IMR-90 (cell line): ENCODE measurements at regions not wholly inside any gene's neighbourhood (a gene's known extent, or its start where the extent isn't known, plus 50 kb on each side); places are given as distances from the start of the nearest gene placed in this dataset.

Experiments used
- ATAC-seq: fragments of 200-7000 bp; cut with Tn5 transposase; 2 replicates; pipeline ENCODE4 v1.9.1; 2020; ENCODE audit warnings: low read depth, mild to moderate bottlenecking, moderate library complexity
- BruUV-seq: library from RNA; stranded (reverse); fragments of 400-500 nt; replicated peaks from 2 replicates; lab custom pipeline; 2021; lab: Mats Ljungman, UMichigan
- CTCF ChIA-PET: fragments of 300-600 bp; formaldehyde crosslinking; extraction: SDS; loops from one replicate; lab custom pipeline; 2021; ENCODE audit warnings: antibody characterized with exemption; lab: Yijun Ruan, JAX
- POLR2A ChIA-PET: fragments of 300-600 bp; sonication (Branson Sonifier 250); formaldehyde crosslinking; loops from one replicate; lab custom pipeline; 2022; ENCODE audit warnings: antibody characterized with exemption; ENCODE audit not compliant: unreplicated experiment; lab: Charles Lee
- DNase-seq: peaks from one replicate; pipeline ENCODE4 v3.0.0; 2013
- H2AFZ ChIP-seq: replicated peaks from 2 replicates; pipeline ENCODE3; 2013; ENCODE audit warnings: low read length, mild to moderate bottlenecking; ENCODE audit not compliant: poor library complexity
- H2AK5ac ChIP-seq: 2 replicates; pipeline ENCODE4 v1.6.1; 2013; ENCODE audit warnings: low read depth, low read length, inconsistent platforms
- H2AK9ac ChIP-seq: replicated peaks from 2 replicates; pipeline ENCODE3; 2013; ENCODE audit warnings: mild to moderate bottlenecking, low read depth, low read length, moderate library complexity; ENCODE audit not compliant: poor library complexity
- H2BK120ac ChIP-seq: 2 replicates; pipeline ENCODE4 v1.6.1; 2013; ENCODE audit warnings: low read depth, low read length, inconsistent platforms
- H2BK15ac ChIP-seq: 3 replicates; pipeline ENCODE4 v1.6.1; 2013; ENCODE audit warnings: low read depth, low read length, inconsistent platforms
- H2BK20ac ChIP-seq: 2 replicates; pipeline ENCODE4 v1.6.1; 2013; ENCODE audit warnings: low read depth, mild to moderate bottlenecking, inconsistent platforms, low read length, moderate library complexity
- H2BK5ac ChIP-seq: 2 replicates; pipeline ENCODE4 v1.6.1; 2013; ENCODE audit warnings: mild to moderate bottlenecking, low read depth, low read length, inconsistent platforms; ENCODE audit not compliant: poor library complexity, severe bottlenecking
- H3K14ac ChIP-seq: replicated peaks from 2 replicates; pipeline ENCODE4 v1.6.1; 2013; ENCODE audit warnings: low read depth, low read length, inconsistent platforms
- H3K18ac ChIP-seq: 2 replicates; pipeline ENCODE4 v1.6.1; 2013; ENCODE audit warnings: low read depth, low read length, control low read depth
- H3K23ac ChIP-seq: 2 replicates; pipeline ENCODE4 v1.6.1; 2013; ENCODE audit warnings: low read depth, low read length, inconsistent platforms
- H3K27ac ChIP-seq: 2 replicates; pipeline ENCODE4 v1.5.1; 2013; ENCODE audit warnings: mild to moderate bottlenecking, control low read depth, low read length; ENCODE audit not compliant: insufficient read depth
- H3K27me3 ChIP-seq: 2 replicates; pipeline ENCODE4 v1.6.1; 2013; ENCODE audit warnings: low read length; ENCODE audit not compliant: control insufficient read depth, insufficient read depth
- H3K36me3 ChIP-seq: 2 replicates; pipeline ENCODE4 v1.6.1; 2013; ENCODE audit warnings: low read length, mixed read lengths; ENCODE audit not compliant: control insufficient read depth, insufficient read depth
- H3K4ac ChIP-seq: 2 replicates; pipeline ENCODE4 v1.6.1; 2013; ENCODE audit warnings: low read depth, low read length, inconsistent platforms
- H3K4me1 ChIP-seq: 2 replicates; pipeline ENCODE4 v1.6.1; 2013; ENCODE audit warnings: low read length, mixed read lengths; ENCODE audit not compliant: control insufficient read depth, insufficient read depth
- H3K4me2 ChIP-seq: 2 replicates; pipeline ENCODE4 v1.6.1; 2013; ENCODE audit warnings: low read depth, mild to moderate bottlenecking, control low read depth, low read length, moderate library complexity
- H3K4me3 ChIP-seq: 2 replicates; pipeline ENCODE4 v1.5.1; 2013; ENCODE audit warnings: low read depth, mild to moderate bottlenecking, control low read depth, low read length, moderate library complexity; ENCODE audit not compliant: insufficient read depth
- H3K56ac ChIP-seq: 2 replicates; pipeline ENCODE4 v1.6.1; 2013; ENCODE audit warnings: low read length, inconsistent platforms; ENCODE audit not compliant: insufficient read depth; ENCODE audit errors: extremely low read depth
- H3K79me1 ChIP-seq, 2 experiments: 2 replicates each; pipeline ENCODE4 v1.6.1; 2013; ENCODE audit warnings: low read length in 2 of 2, inconsistent platforms in 1 of 2, low read depth in 1 of 2
- H3K9ac ChIP-seq: 2 replicates; pipeline ENCODE4 v1.6.1; 2013; ENCODE audit warnings: low read depth, low read length, control low read depth
- H3K9me1 ChIP-seq: 2 replicates; pipeline ENCODE4 v1.6.1; 2013; ENCODE audit warnings: low read length, inconsistent platforms; ENCODE audit not compliant: insufficient read depth
- H3K9me3 ChIP-seq: 2 replicates; pipeline ENCODE4 v1.6.1; 2013; ENCODE audit warnings: low read length; ENCODE audit not compliant: control insufficient read depth, insufficient read depth
- H4K20me1 ChIP-seq: 2 replicates; pipeline ENCODE4 v1.6.1; 2013; ENCODE audit warnings: low read length, inconsistent platforms; ENCODE audit not compliant: insufficient read depth
- H4K5ac ChIP-seq: 2 replicates; pipeline ENCODE4 v1.6.1; 2013; ENCODE audit warnings: mild to moderate bottlenecking, low read depth, low read length, control low read depth
- H4K8ac ChIP-seq, 2 experiments: 2 replicates each; pipeline ENCODE4 v1.6.1; 2013; ENCODE audit warnings: low read depth in 2 of 2, low read length in 2 of 2, control low read depth in 1 of 2, inconsistent platforms in 1 of 2
- H4K91ac ChIP-seq: 2 replicates; pipeline ENCODE4 v1.6.1; 2013; ENCODE audit warnings: low read depth, low read length, inconsistent platforms; ENCODE audit not compliant: insufficient read depth
- CEBPB ChIP-seq: IDR thresholded peaks from 2 replicates; pipeline ENCODE4 v1.6.1; 2012; ENCODE audit warnings: low read depth, low read length, improper control_type of control experiment
- CHD1 ChIP-seq: IDR thresholded peaks from 2 replicates; pipeline ENCODE4 v1.6.1; 2012; ENCODE audit warnings: low read depth, low read length, improper control_type of control experiment
- FOS ChIP-seq: fragments of 150-350 bp; IDR thresholded peaks from 2 replicates; pipeline ENCODE4 v1.6.1; 2016; ENCODE audit warnings: low read depth, low read length
- MAFK ChIP-seq: IDR thresholded peaks from 2 replicates; pipeline ENCODE4 v1.6.1; 2012; ENCODE audit warnings: low read depth, low read length, improper control_type of control experiment
- MAZ ChIP-seq: IDR thresholded peaks from 2 replicates; pipeline ENCODE4 v1.6.1; 2012; ENCODE audit warnings: low read depth, mild to moderate bottlenecking, low read length, improper control_type of control experiment, moderate library complexity, borderline replicate concordance
- RFX5 ChIP-seq: IDR thresholded peaks from 2 replicates; pipeline ENCODE4 v1.8.0; 2012; ENCODE audit warnings: low read depth, mild to moderate bottlenecking, low read length, moderate library complexity
- SMC3 ChIP-seq: fragments of 150-350 bp; IDR thresholded peaks from 2 replicates; pipeline ENCODE4 v1.6.1; 2016; ENCODE audit warnings: low read depth, mild to moderate bottlenecking, antibody characterized with exemption, low read length, moderate library complexity
- WGBS, 2 experiments: methylation state at CpG; one replicate each; pipeline versions ENCODE4 v1.1.5 to v1.1.7; 2013; ENCODE audit warnings: missing lambda C conversion rate in 2 of 2; ENCODE audit not compliant: insufficient read length in 1 of 2; ENCODE audit errors: extremely low coverage in 2 of 2; 5-methylcytosine and 5-hydroxymethylcytosine counted together
- dilution Hi-C: fragments of 300-500 bp; cut with HindIII; formaldehyde crosslinking; loops from one replicate; pipeline ENCODE4 v1.14.3; 2018; ENCODE audit warnings: low sequenced_read_pairs; ENCODE audit not compliant: unreplicated experiment
- in situ Hi-C: fragments of 300-500 bp; cut with MboI; formaldehyde crosslinking; loops from 3 replicates; pipeline ENCODE4 v1.14.3; 2019; ENCODE audit warnings: low sequenced_read_pairs, inconsistent platforms, mixed read lengths
- intact Hi-C: fragments of 100-400 bp; cut with micrococcal nuclease; formaldehyde crosslinking; loops from 2 replicates; pipeline ENCODE4 v1.10.0; 2022
- TF ChIP-seq, protein P1 (sequence below): conservative IDR thresholded peaks from 2 replicates; pipeline ENCODE4 v1.5.1; 2012; ENCODE audit warnings: mild to moderate bottlenecking, low read depth, low read length, improper control_type of control experiment

DNA sequence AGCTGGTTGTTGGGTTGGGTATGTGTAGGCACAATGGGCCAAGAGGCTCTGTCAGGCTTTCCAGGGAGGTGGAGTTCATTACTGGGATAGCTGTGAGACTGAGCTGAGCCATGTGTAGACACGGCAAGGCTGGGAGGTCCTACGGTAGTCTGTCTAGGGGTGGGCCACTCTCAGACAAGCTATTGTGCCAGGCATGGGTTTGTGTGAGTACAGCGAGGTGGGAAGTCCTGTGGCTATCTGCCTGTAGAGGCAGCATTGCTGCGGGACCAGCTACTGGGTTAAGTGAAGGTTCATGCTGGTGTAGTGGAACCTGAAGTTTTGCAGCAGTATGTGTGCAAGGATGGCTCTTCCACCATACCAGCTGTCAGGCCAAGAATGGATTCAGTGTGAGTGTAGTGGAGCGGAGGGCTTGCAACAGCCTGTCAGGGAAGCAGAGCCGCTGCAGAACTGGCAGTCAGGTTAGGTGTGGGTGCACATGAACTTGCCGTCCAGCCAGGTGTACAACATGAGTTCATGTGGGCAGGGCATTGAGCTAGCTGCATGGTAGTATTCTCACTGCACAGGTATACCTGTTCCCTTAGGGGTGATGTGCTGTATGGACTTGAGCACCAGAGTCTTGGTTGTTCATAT lies 78.0 kb upstream of the CENPW start:
- ATAC-seq: no peak
- ChIA-PET CTCF (interaction anchor here (0.6 kb wide), 1 partner anchor 151 kb away, joined by 5 read pairs; no protein-coding TSS in a partner anchor), POLR2A (no interaction called here)
- H2BK15ac ChIP-seq: no peak overlapping the region
- H2AFZ ChIP-seq: no peak overlapping the region
- H2AK9ac ChIP-seq: no peak overlapping the region
- H3K36me3 ChIP-seq: no peaks in the 10 kb centered on the region
- H3K4ac ChIP-seq: no peak overlapping the region
- H3K56ac ChIP-seq: no peak overlapping the region
- no peak overlapping the region for H2BK120ac ChIP-seq
- no TSS peak for BruUV-seq
- no peaks in the 10 kb centered on the region for H3K27me3 ChIP-seq
- peaks cover 2% of the 10 kb centered on the region for H3K9me3 ChIP-seq
- no peak overlapping the region for H3K14ac ChIP-seq
- no peak for DNase-seq
- no CpG with 5 or more reads among the region's 7 CpGs for WGBS, 2 experiments
- H3K18ac ChIP-seq: no peak overlapping the region
- no peak overlapping the region for H3K27ac ChIP-seq
- dilution Hi-C loops: no loop called here
- TF ChIP-seq MAZ (no peak), FOS (no peak), SMC3 (no peak), CEBPB (no peak), CHD1 (no peak), MAFK (no peak), RFX5 (no peak)
- TF ChIP-seq, protein P1, sequence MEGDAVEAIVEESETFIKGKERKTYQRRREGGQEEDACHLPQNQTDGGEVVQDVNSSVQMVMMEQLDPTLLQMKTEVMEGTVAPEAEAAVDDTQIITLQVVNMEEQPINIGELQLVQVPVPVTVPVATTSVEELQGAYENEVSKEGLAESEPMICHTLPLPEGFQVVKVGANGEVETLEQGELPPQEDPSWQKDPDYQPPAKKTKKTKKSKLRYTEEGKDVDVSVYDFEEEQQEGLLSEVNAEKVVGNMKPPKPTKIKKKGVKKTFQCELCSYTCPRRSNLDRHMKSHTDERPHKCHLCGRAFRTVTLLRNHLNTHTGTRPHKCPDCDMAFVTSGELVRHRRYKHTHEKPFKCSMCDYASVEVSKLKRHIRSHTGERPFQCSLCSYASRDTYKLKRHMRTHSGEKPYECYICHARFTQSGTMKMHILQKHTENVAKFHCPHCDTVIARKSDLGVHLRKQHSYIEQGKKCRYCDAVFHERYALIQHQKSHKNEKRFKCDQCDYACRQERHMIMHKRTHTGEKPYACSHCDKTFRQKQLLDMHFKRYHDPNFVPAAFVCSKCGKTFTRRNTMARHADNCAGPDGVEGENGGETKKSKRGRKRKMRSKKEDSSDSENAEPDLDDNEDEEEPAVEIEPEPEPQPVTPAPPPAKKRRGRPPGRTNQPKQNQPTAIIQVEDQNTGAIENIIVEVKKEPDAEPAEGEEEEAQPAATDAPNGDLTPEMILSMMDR: no peak
- intact Hi-C loops: no loop called here
- no peaks in the 10 kb centered on the region for H3K4me1 ChIP-seq
- no peak overlapping the region for H2BK20ac ChIP-seq
- H4K8ac ChIP-seq: no peak overlapping the region
- H4K5ac ChIP-seq: no peak overlapping the region
- no peaks in the 10 kb centered on the region for H3K79me1 ChIP-seq
- H3K4me2 ChIP-seq: no peak overlapping the region
- no peaks in the 10 kb centered on the region for H4K20me1 ChIP-seq
- H2BK5ac ChIP-seq: no peak overlapping the region
- no peak overlapping the region for H3K9ac ChIP-seq
- H2AK5ac ChIP-seq: no peak overlapping the region
- no peaks in the 10 kb centered on the region for H3K9me1 ChIP-seq
- no peak overlapping the region for H3K23ac ChIP-seq
- no peak overlapping the region for H4K91ac ChIP-seq
- no peak overlapping the region for H3K4me3 ChIP-seq
- in situ Hi-C loops: no loop called here
